GM12892 (cell line): ENCODE measurements at regions not wholly inside any gene's neighbourhood (a gene's known extent, or its start where the extent isn't known, plus 50 kb on each side); places are given as distances from the start of the nearest gene placed in this dataset.

Source experiments
- POLR2A ChIP-seq: IDR thresholded peaks from 2 replicates; pipeline ENCODE4 v1.6.1; 2011; ENCODE audit warnings: low read depth, low read length, control low read depth
- POLR2AphosphoS5 ChIP-seq: IDR thresholded peaks from 2 replicates; pipeline ENCODE4 v1.6.1; 2011; ENCODE audit warnings: low read depth, low read length, control low read depth

- TF ChIP-seq POLR2A (no peak), POLR2AphosphoS5 (no peak)
These were observed 178.5 kb downstream of the MAF start for GRCh38 chr16:79422064-79422463.
